ENCODE measurements at regions not wholly inside any gene's neighbourhood (a gene's known extent, or its start where the extent isn't known, plus 50 kb on each side); places are given as distances from the start of the nearest gene placed in this dataset.

DNA sequence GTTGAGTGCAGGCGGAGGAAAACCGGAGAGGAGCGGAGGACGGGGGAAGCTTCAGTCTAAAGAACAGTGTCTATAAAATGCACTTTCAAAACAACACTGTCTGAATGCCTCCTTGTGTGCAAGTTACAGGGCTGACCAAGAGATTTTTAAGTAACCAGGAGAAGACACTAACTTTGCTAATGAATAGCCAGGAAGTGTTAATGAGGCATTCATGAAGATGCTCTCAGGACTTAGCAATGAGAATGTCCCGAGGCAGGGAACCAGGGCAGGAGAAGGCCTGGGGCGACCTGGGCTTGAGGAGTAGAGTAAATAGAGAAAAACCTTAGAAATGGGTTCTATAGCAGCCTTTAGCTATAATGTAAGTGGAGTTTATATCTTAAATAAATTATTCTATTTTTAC lies 312.1 kb downstream of the SKIDA1 start:
- no peaks in the 10 kb centered on the region for H3K27me3 ChIP-seq (ENCODE audit: control insufficient read depth, insufficient read depth, low read length)
- no peaks in the 10 kb centered on the region for H3K36me3 ChIP-seq (ENCODE audit: control insufficient read depth, insufficient read depth, low read length)
- no CpG with 5 or more reads among the region's 6 CpGs for WGBS (ENCODE audit: insufficient coverage)
- no peak overlapping the region for H3K4me3 ChIP-seq (ENCODE audit: low read length)
- H3K9me3 ChIP-seq (replicated peaks; ENCODE audit: control insufficient read depth, low read depth, low read length), result no peaks in the 10 kb centered on the region
- no peak for DNase-seq
- H3K4me1 ChIP-seq (ENCODE audit: control insufficient read depth, insufficient read depth, low read length), result no peaks in the 10 kb centered on the region
- H3K27ac ChIP-seq (ENCODE audit: low read length), result no peak overlapping the region

DNA sequence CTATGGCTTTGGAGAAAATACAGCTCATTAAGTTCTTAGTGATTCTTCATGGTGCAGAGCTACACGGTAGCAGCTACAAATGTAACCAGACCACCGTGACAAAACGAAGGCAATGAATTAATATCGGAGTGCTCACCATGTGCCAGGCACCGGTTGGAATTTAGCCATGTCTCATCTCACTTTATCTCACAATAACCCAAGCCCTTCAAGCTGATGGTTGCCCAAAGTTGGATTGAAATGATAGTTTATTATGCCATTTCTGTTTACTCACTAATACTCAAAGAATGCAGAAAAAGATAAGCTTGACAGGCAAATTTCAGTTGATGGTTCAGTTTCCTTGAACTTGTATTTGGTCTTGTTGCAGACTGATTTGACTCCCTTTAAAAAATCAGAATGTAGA lies 312.6 kb downstream of the SKIDA1 start:
- Histone ChIP-seq H3K27ac (ENCODE audit: low read length) (no peak overlapping the region), H3K36me3 (ENCODE audit: control insufficient read depth, insufficient read depth, low read length) (no peaks in the 10 kb centered on the region), H3K9me3 (replicated peaks; ENCODE audit: control insufficient read depth, low read depth, low read length) (peaks cover under 1% of the 10 kb centered on the region), H3K27me3 (ENCODE audit: control insufficient read depth, insufficient read depth, low read length) (no peaks in the 10 kb centered on the region), H3K4me1 (ENCODE audit: control insufficient read depth, insufficient read depth, low read length) (no peaks in the 10 kb centered on the region), H3K4me3 (ENCODE audit: low read length) (no peak overlapping the region)
- WGBS (ENCODE audit: insufficient coverage), result 90% methylated on average over 2 of the region's 5 CpGs
- DNase-seq, result no peak

DNA sequence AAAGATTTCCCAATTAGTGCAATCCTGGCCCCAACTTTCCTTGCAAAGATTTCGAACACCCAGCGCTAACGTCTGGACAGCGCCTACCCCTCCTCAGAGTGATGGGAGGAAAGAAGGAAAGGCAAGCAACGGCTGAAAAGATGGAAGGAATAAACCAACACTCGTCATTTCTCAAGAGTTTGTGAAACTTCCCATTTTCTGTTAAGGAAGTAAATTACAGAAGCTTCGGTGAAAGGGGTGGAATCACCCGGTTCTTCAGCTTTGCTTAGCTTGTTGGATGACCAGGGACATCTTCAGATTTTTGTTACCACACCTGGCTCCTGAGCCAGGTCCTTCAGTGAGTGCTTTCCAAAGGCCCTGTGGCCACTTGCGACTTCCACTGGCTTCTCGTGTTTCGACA lies 313.1 kb downstream of the SKIDA1 start:
- Histone ChIP-seq H3K4me3 (ENCODE audit: low read length) (no peak overlapping the region), H3K27me3 (ENCODE audit: control insufficient read depth, insufficient read depth, low read length) (no peaks in the 10 kb centered on the region), H3K4me1 (ENCODE audit: control insufficient read depth, insufficient read depth, low read length) (no peaks in the 10 kb centered on the region), H3K27ac (ENCODE audit: low read length) (no peak overlapping the region), H3K9me3 (replicated peaks; ENCODE audit: control insufficient read depth, low read depth, low read length) (peaks cover 4% of the 10 kb centered on the region), H3K36me3 (ENCODE audit: control insufficient read depth, insufficient read depth, low read length) (no peaks in the 10 kb centered on the region)
- 92% methylated on average over 7 of the region's 11 CpGs for WGBS (ENCODE audit: insufficient coverage)
- peak; percentile 15 for DNase-seq

DNA sequence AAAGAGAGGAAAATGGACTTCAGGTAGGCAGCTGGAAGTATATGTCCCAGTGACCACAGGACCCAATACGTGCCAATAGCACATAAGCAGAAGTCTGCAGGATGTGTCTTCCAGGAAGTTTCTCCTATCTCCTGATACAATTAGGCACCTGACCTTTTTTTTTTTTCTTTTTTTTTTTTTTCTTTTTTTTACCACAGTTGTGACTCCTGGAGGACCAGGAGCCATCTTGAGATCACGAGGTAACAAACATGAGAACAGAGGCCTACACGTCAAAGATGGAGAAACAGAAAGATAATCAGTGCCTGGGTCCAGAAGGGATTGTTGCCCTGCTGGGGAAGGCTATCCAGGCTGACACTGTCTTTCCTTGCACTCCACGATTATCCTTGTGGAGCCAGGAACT lies 312.4 kb upstream of the NEBL start:
- peaks cover 4% of the 10 kb centered on the region for H3K9me3 ChIP-seq (replicated peaks; ENCODE audit: control insufficient read depth, low read depth, low read length)
- H3K27ac ChIP-seq (ENCODE audit: low read length), result no peak overlapping the region
- no peaks in the 10 kb centered on the region for H3K36me3 ChIP-seq (ENCODE audit: control insufficient read depth, insufficient read depth, low read length)
- H3K4me1 ChIP-seq (ENCODE audit: control insufficient read depth, insufficient read depth, low read length), result no peaks in the 10 kb centered on the region
- H3K4me3 ChIP-seq (ENCODE audit: low read length), result no peak overlapping the region
- no peak for DNase-seq
- 90% methylated on average over 3 of the region's 4 CpGs for WGBS (ENCODE audit: insufficient coverage)
- no peaks in the 10 kb centered on the region for H3K27me3 ChIP-seq (ENCODE audit: control insufficient read depth, insufficient read depth, low read length)

DNA sequence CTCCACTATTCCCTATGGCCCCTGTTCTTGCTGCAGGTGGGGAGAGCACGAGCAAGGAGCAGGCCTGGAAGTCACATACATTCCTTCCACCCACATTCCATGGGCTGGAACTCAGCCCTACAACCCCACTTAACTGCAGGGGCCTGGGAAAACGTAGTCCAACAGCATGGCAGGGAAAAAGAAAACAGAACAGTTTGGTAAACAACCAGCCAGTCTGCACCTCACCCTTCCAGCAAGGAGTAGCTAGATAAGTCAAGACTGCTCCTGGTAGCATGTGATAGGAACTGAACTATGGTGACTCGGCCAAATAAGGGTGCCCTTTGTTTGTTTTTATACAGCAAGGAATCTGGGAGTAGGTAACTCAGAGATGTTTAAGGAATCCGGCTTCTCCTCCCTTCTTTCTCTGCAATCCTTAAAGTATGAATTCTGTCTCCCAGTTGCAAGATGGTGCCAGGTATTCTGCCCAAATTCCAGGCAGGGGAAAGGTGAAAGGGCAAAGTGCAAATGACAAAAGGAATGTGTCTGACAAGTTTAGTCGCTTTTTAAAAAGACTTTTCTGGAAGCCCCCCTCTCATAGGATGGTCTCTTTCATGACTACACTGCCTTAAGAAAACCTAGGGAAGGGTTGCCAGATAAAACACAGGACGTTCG lies 311.7 kb upstream of the NEBL start:
- 42% methylated on average over 2 of the region's 7 CpGs for WGBS (ENCODE audit: insufficient coverage)
- no peak for DNase-seq
- H3K27me3 ChIP-seq (ENCODE audit: control insufficient read depth, insufficient read depth, low read length), result no peaks in the 10 kb centered on the region

DNA sequence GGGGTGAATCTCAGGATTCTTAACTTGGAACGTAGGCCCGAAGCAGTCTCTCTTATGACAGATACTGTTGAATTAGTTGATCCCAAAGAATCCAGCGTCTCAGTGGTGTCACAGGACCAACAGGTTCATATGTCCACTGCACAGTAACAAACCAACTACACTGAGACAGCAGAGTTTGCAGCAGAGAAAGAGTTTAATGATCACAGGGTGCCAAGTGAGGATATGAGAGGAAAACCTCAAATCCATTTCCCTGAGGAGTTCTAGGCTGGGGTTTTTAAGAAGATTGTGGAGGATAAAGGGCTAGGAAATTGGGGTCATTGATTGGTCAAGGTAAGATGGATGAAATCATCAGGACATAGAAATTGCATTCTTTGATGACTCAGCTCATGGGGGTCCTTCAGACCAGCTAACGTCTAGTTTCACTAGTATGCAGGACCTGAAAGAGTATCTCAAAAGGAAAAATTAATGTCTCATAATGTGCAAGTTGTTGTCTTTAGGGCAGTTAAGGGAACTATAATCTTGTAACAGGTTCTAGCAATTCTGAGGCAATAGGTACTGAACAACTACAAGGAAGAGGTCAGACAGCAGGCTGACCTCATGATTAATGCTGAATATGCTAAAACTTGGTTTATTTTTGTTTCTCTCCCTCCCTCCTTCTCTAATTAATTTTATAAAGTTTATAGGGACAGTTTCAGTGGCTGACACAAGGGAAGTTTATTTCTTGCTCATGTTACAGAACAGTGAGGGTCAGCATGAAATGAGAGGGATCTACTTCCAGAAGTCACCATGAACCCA lies 310.9 kb upstream of the NEBL start:
- H3K4me3 ChIP-seq (ENCODE audit: low read length), result no peak overlapping the region
- no peak for DNase-seq
- no peaks in the 10 kb centered on the region for H3K36me3 ChIP-seq (ENCODE audit: control insufficient read depth, insufficient read depth, low read length)
- 92% methylated on average over 4 of the region's 4 CpGs for WGBS (ENCODE audit: insufficient coverage)
- no peaks in the 10 kb centered on the region for H3K4me1 ChIP-seq (ENCODE audit: control insufficient read depth, insufficient read depth, low read length)
- peaks cover 4% of the 10 kb centered on the region for H3K9me3 ChIP-seq (replicated peaks; ENCODE audit: control insufficient read depth, low read depth, low read length)
- no peaks in the 10 kb centered on the region for H3K27me3 ChIP-seq (ENCODE audit: control insufficient read depth, insufficient read depth, low read length)
- H3K27ac ChIP-seq (ENCODE audit: low read length), result no peak overlapping the region

More for the DNA sequence above, 311.7 kb upstream of the NEBL start:
- Histone ChIP-seq H3K4me3 (ENCODE audit: low read length) (no peak overlapping the region), H3K9me3 (replicated peaks; ENCODE audit: control insufficient read depth, low read depth, low read length) (peaks cover 4% of the 10 kb centered on the region), H3K27ac (ENCODE audit: low read length) (no peak overlapping the region), H3K36me3 (ENCODE audit: control insufficient read depth, insufficient read depth, low read length) (no peaks in the 10 kb centered on the region), H3K4me1 (ENCODE audit: control insufficient read depth, insufficient read depth, low read length) (no peaks in the 10 kb centered on the region)

DNA sequence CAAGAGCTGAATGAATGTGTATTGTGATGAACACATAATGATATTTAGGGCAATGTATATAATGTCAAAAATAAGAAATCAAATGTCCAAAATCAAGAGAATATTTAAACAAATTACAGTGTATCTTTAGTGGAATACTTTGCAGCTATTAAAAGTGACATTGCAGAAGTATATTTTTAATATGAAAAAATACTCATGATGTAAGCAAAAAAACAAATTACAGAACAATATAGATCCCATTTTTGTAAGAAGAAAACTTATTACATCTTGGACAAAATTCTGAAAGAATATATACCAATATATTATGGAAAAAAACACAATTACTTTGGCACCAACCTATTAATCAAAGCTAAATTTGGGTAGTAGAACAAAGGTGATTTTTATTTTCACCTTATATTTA lies 308.2 kb upstream of the NEBL start:
- Histone ChIP-seq H3K4me3 (ENCODE audit: low read length) (no peak overlapping the region), H3K9me3 (replicated peaks; ENCODE audit: control insufficient read depth, low read depth, low read length) (peaks cover 4% of the 10 kb centered on the region), H3K27ac (ENCODE audit: low read length) (no peak overlapping the region), H3K27me3 (ENCODE audit: control insufficient read depth, insufficient read depth, low read length) (no peaks in the 10 kb centered on the region), H3K4me1 (ENCODE audit: control insufficient read depth, insufficient read depth, low read length) (no peaks in the 10 kb centered on the region), H3K36me3 (ENCODE audit: control insufficient read depth, insufficient read depth, low read length) (no peaks in the 10 kb centered on the region)
- no peak for DNase-seq

DNA sequence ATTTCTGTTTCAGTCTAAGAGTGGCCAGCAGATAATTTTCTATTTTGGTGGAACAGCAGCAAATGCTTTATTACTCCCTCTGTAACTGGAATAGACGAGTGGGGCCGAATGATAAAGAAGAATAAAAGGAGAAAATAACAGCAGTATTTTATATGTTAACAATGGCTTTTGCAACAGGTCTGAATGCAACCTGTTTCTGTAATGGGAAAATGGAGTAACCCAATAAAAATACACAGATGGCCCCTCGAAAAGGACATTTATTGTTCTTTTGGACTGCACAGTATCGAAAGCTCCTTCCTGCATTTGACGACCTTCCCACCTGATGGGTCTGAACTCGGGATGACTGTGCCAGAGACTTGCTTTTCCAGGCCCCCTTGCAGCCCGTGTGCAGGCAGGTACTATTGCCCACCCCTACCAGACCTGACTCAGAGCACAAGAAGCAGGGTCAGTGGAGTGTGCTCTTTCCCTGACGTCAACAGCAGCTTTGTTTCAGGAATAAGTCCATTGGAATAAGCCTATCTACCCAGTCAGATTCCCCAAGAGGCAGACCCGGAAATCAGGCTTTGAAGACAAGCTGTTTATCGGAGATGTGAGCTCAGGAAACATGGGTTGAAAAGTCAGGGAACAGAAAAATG lies 306.5 kb upstream of the NEBL start:
- no peaks in the 10 kb centered on the region for H3K27me3 ChIP-seq (ENCODE audit: control insufficient read depth, insufficient read depth, low read length)
- peaks cover 4% of the 10 kb centered on the region for H3K9me3 ChIP-seq (replicated peaks; ENCODE audit: control insufficient read depth, low read depth, low read length)
- H3K4me1 ChIP-seq (ENCODE audit: control insufficient read depth, insufficient read depth, low read length), result no peaks in the 10 kb centered on the region
- no peaks in the 10 kb centered on the region for H3K36me3 ChIP-seq (ENCODE audit: control insufficient read depth, insufficient read depth, low read length)
- no peak overlapping the region for H3K4me3 ChIP-seq (ENCODE audit: low read length)
- peak; percentile 28 for DNase-seq
- WGBS (ENCODE audit: insufficient coverage), result 32% methylated on average over 5 of the region's 10 CpGs
- no peak overlapping the region for H3K27ac ChIP-seq (ENCODE audit: low read length)

DNA sequence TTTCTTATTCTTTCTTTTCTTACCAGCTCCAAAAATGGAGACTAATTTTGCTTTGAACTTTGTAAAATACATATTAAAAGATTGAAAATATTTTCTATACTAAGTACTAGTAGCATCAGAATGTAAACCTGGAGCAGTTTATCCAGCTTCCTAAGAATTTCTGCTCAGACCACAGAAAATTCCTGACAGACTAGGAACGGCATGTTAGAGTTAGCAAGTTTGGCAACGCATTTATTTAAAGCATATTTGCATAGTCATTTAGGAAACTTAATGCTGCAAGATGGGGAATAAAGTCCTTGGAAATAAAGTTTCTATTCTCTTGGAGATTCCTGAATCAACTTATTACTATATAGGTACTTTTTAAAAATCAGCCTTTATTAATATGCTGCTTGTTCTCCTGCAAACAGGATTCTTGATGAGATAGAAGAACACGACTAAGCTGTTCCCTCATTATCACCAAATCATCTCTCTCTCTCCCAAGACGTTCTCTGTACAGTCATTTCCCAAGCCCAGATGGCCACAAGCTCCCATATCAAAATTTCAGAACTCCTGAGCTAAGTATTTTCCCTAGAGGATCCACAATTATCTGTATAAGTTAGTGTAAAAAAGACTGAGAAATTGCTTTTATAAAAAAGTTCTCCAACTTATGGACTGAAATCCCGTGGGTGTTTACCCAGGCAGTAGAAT lies 305.8 kb upstream of the NEBL start:
- Histone ChIP-seq H3K27me3 (ENCODE audit: control insufficient read depth, insufficient read depth, low read length) (no peaks in the 10 kb centered on the region), H3K9me3 (replicated peaks; ENCODE audit: control insufficient read depth, low read depth, low read length) (peaks cover 6% of the 10 kb centered on the region), H3K36me3 (ENCODE audit: control insufficient read depth, insufficient read depth, low read length) (no peaks in the 10 kb centered on the region), H3K4me1 (ENCODE audit: control insufficient read depth, insufficient read depth, low read length) (no peaks in the 10 kb centered on the region), H3K27ac (ENCODE audit: low read length) (no peak overlapping the region), H3K4me3 (ENCODE audit: low read length) (no peak overlapping the region)
- DNase-seq, result peak; percentile 19
- no CpG with 5 or more reads among the region's 5 CpGs for WGBS (ENCODE audit: insufficient coverage)

DNA sequence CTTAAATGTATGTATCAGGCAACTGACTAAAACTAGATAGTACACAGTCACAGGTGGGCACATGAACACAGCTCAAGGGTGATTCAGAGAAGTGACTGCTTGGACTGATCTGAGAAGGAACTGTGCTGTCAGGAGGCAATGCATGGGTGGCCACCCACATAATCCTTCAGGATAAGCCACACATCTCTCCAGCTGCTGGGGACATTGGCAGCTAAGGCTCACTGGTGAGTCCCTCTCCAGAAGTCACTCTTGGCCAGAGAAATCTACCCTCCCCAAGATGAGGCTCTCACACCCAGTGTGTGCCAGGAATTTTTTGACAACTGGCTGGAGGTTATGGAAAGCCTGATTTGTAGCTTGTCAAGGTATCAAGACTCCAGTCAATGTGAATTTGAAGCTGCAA lies 302.4 kb upstream of the NEBL start:
- peaks cover 4% of the 10 kb centered on the region for H3K9me3 ChIP-seq (replicated peaks; ENCODE audit: control insufficient read depth, low read depth, low read length)
- H3K36me3 ChIP-seq (ENCODE audit: control insufficient read depth, insufficient read depth, low read length), result no peaks in the 10 kb centered on the region
- no peak for DNase-seq
- no peak overlapping the region for H3K4me3 ChIP-seq (ENCODE audit: low read length)
- H3K27ac ChIP-seq (ENCODE audit: low read length), result no peak overlapping the region
- H3K4me1 ChIP-seq (ENCODE audit: control insufficient read depth, insufficient read depth, low read length), result no peaks in the 10 kb centered on the region
- H3K27me3 ChIP-seq (ENCODE audit: control insufficient read depth, insufficient read depth, low read length), result no peaks in the 10 kb centered on the region
